IPS DF 4.7 (cell line): ENCODE measurements at regions not wholly inside any gene's neighbourhood (a gene's known extent, or its start where the extent isn't known, plus 50 kb on each side); places are given as distances from the start of the nearest gene placed in this dataset.
"Not testable (repeated sequence)": the region's sequence is repeated elsewhere in the genome, so short reads cannot be mapped to it uniquely, and the experiment has no call there.

Experiments
- DNase-seq: peaks from one replicate; pipeline ENCODE4 v3.0.0-alpha.2; 2013; ENCODE audit warnings: low spot score; ENCODE audit errors: extremely low read depth

DNA sequence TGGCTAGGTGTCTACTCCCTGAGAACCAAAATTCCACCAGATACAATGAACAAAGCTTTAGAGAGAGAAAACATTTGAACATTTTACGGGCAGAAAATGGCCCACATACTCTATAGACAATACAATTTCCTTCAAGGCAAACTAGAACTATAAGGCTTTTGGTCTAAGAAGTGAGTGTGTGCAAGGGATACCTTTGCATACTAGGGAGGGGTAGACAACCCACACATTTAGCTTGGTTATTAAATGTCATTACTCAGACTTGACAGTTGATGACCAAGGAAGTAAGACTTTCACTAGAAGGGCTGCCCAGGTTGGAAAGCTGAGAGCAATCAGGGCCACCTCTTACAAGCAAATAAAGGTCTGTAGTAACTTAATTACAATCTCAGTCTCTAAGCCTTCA is 64.0 kb upstream of the PLEKHM1 start:
- DNase-seq = not testable (repeated sequence)

DNA sequence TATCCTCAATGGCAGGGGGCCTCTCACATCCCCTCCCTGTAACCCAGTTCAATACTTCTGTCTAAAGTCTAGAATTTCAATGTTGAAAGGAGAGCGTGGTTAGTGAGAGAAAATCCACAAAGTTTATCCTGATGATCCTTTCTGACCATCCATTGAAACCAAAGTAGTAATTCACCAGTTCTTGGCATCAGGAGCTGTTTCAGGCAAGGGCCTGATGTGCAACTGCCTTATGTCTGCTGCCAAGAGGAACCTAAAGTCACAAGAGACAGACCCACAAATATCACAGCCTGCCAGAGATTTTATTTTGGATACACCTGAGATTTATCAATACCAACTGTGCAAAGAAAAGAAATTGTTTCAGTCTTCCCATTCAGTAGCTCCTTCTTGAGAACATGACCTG is 68.3 kb upstream of the PLEKHM1 start:
- not testable (repeated sequence) for DNase-seq

DNA sequence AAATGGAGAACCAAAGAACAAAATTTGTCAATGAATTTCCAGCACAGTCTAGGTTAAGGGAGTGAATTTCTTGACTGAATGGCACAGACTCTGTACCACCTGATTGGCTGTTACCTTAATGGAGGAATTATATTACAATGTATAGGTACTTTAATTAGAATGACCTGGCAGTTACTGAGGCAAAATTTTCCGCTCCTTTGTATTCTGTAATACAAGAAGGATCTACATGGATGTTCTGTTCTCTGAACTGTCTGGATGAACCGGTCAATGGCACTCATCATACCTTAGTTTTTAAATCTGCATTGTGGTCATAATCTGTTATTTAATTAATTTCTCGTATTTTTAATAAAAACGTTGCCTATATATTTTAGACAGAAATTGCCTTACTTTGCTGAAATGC is 72.3 kb upstream of the PLEKHM1 start:
- DNase-seq = not testable (repeated sequence)

DNA sequence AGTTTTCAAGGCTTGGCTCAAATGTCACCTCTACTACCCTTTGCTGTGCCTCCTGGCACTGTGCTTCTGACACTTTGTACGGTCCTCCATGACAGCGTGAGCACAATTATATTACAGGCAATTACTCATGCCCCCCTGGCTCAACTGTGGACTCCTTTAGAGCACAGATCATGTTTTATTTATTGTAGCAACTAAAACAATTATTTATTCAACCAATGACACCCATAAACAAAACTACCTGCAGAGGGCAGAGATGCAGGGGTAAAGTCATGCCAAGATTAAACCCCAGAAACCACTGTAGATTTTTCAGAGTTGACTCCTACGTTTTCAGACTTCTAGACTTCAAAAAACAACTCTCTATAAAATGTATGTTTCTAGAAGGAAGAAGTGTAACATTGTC is 72.8 kb upstream of the PLEKHM1 start:
- not testable (repeated sequence) for DNase-seq

DNA sequence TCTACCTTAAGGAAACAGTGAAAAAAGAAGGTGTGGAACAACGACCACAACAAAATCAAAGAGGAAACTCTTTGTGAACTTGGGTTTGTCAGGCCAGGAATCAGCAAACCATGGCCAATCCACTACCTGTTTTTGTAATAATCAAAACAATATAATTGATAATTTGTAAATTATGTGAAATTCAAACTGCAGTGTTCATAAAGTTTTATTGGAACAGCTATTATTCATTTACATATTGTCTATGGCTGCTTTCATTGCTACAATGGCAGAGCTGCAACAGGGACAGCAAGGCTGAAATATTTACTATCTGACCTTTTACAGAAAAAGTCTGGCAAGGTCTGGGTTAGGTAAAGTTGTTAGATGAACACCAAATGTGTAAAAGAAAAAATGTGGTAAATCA is 77.8 kb upstream of the PLEKHM1 start:
- not testable (repeated sequence) for DNase-seq

DNA sequence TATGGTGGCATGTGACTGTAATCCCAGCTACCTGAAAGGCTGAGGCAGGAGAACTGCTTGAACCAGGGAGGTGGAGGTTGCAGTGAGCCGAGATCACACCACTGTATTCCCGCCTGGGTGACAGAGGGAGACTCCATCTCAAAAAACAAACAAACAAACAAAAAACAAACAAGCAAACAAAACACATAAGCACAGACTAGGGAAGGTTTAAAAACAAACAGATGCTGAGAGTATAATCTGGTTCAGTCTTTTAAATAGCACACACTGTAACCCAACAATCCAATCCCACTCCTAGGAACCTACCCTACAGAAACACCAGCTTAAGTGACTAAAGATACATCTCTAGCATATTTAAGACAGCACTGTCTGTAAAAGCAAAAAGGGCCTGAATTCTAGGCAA is 82.8 kb upstream of the PLEKHM1 start:
- DNase-seq = not testable (repeated sequence)

DNA sequence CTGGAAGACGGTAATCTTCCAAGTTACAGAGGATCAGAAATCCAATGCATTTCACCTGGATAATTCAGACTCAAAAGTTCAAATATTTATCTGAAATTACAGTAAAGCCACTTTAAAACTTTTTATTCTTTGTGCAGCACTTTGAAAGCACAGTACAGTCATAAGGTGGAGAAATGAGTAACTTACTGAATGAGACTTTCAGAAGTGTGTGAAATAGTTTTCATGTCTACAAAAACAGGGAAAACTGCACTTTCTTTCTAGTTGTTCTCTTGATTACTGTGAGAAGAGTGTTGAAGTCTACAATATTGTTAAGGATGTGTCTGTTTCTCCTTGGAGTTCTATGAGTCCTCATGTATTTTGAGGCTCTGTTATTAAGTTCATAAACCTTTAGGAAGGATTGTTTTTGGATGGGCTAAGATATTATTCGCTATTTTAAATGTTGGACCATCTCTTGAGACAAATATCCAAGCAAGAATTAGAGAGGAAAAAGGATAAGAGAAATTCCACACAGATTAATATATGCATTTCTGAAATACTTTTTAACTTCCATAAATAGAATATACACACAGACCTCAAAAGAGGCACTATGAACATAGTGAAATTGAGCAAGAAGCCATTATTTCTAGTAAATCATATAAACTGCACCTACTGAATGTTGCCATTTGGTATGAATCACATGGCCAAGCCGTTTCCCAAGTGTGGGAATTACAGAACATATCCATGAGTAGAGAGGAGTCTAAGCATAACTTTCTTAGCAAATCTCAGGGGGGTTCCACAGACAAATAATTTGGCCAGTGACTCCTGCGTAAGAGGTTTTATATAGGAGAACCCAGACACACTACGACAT is 83.6 kb upstream of the PLEKHM1 start:
- DNase-seq = no peak

DNA sequence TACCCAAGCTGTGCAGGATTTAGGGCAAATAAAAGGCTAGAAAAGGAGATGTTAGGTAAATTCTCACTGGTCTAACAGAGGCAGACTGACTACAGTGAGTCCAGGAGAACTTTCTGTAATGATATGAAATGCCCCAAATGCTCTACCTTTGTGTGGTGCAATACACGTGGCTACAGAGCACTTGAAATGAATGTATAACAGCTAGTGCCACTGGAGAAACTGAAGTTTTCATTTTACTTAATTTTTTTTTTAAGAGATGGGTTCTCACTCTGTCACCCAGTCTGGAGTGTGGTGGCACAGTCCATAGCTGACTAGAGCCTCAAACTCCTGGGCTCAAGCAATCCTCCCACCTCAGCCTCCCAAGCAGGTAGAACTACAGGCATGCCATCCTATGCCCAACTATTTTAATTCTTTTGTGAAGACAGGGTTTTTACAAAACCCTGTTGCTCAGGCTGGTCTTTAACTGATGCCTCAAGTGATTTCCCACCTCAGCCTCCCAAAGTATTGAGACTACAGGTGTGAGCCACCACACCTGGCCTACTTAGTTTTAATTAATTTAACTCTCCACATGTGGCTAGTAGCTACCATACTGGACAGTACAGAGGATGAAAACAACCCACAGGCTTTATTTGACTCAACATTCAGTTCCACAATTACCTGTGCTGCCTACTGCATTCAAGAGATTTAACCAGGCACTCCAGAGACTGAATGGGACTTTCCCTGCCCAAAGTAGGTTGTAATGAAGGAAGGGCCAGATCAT is 84.8 kb upstream of the PLEKHM1 start:
- no peak for DNase-seq

DNA sequence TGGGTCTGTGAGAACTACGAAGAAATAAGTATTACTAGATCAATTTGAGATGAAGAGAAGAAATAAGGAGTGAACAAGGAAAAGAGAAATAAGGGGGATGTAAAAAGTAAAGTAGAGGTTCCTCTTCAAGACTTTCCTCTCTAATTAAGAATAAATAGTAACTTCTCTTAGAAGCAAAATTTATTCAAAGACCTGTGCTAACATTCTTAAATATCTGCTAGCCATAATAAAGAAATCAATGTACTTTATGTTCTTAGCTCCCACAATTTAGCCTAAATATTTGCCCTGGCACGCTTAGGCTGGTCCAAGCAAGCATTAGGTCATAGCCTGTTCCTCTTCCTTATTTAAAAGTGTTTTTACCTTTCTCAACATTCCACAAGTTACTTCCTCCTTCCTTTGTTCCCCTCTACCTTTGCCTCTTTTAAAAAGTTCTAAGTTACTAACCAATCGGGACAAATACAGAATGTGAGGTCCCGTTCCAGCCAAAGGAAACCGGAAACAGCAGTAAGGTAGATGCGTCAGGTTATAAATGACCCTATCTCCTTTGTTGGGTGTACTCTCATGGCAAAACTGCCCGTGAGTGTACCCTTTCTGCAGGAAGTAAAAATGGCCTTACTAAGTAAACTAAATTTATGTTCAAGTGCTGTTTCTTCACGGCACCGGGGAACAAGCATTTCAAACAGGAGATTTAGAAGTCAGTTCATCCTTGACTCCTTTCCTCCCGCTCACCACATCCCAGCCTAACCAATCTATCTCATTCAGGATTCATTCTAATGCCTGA is 86.2 kb upstream of the PLEKHM1 start:
- DNase-seq = not testable (repeated sequence)

DNA sequence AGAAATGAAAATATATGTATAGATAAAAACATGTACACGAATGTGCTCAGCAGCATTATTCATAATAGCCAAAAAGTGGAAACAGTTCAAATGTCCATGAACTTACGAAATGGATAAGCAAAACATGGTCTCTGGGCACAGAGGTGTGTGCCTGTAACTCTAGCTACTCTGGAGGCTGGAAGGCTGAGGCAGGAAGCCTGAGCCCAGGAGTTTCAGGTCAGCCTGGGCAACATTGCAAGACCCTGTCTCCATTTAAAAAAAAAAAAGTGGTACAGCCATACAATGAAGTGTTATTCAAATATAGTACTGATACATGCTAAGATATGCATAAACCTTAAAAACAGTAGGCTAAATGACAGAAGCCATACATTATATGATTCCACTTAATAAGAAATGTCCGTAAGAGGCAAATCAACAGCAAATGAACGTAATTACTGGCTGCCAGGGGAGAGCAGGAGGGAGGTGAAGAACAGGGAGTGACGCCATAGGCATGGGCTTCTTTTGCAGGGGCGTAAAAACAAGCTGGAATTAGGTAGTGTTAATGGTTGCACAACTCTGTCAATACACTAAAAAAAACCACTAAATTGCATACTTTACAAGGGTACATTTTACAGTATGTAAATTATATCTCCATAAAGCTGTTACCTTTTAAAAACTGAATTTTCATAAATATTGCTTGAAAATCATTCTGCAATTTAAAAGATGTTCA is 87.2 kb upstream of the PLEKHM1 start:
- DNase-seq = no peak

DNA sequence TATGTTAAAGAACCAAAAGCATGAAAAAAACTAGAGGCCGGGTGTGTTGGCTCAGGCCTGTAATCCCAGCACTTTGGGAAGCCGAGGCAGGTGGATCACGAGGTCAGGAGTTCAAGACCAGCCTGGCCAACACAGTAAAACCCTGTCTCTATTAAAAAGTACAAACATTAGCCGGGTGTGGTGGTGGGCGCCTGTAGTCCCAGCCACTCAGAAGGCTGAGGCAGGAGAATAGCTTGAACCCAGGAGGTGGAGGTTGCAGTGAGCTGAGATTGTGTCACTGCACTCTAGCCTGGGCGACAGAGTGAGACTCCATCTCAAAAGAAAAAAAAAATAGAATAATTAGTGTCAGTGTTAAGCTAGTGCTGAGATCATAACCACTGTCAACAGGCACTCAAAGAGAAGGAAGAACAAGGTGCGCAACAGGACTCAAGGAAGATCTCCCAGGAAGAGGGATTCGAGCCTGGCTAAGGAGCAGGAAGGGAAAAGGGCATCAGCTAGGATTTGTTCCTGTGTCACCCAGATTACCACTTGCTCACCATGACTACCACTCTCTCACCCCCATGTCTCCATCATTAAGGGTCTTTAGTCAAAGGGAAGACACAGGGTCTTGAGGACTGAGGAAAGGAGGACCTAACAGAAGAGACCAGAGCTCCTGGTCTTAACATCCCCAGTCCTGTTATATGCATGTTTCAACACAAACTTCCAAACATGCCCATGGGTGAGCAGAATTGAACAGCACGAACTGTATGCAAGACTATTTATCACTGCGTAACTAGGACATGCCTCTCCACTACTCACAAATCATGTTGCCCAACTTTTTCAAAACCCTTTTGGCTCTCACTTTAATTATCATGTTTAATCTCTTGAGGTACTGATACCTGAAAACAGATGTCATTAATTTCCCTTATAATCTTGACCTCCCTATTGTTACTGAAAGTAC is 88.3 kb upstream of the PLEKHM1 start:
- no peak for DNase-seq

DNA sequence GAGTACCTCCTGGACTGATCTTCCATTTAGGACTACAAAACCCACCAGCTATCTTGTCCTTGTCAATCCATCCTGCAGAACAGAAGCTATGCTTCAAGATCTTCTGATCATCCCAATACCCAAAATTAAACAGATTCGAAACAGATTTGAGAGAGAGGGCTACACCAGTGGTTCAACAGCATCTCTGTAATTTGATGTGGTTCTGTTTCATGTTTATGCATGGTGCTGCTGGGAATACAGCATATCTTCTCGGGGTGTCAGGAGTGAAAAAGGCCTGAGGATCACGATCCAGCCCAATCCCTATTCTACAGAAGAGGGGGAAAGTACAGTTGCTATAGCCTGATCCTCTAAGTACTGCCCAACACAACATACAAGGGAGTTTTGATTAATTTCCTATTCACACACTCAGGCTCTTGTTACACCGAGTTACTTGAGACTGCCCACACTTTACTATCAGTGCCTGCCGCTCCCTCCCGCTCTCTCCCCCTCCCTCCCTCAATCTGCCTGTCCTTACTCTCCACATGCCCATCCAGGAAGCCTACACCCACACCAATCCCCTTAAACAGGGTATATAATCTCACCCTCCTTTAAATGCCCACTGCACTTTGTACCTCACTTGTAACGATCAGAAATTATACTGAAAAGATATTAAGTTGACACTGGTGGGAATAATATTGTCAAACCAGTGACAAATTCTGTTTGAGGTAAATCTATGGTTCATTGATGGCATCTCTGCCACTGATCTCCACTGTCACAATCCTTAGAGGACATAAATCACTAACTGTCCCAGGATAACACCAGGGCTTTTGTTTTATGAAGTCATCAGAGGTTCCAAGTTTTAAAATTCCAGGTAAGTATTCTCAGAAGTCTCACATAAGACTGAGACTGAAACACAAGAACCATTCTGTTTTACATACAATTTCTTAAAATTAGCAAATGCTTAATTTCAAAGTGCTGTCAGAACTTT is 89.3 kb upstream of the PLEKHM1 start:
- no peak for DNase-seq

DNA sequence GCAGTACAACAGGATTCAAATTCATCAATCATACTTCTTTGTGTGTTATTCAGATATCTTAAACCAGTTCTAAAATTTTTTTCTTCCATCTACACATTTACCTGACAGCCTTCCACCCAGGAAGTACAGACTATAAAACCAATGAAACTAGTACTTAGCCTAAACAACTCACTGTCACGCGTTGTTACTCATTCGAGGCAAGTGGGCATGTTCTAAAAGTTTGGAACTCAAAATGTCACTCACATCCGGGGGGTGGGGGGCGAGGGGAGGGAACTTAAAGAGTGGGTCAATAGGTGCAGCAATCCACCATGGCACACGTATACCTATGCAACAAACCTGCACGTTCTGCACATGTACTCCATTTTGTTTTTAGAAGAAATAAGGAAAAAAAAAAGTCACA is 90.4 kb upstream of the PLEKHM1 start:
- no peak for DNase-seq

DNA sequence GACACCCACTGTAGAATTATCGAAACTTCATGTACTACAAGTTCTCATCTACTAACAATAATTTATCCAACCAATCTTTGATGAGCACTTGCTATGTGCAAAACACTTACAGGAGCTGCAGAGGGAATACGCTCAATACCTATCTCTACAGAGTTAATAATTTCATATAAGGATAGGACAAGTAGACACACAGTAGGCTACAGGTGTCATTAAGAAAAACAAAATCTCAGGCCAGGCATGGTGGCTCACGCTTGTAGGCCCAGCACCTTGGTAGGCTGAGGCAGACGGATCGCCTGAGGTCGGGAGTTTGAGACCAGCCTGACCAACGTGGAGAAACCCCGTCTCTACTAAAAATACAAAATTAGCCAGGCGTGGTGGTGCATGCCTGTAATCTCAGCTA is 91.3 kb upstream of the PLEKHM1 start:
- DNase-seq = no peak

DNA sequence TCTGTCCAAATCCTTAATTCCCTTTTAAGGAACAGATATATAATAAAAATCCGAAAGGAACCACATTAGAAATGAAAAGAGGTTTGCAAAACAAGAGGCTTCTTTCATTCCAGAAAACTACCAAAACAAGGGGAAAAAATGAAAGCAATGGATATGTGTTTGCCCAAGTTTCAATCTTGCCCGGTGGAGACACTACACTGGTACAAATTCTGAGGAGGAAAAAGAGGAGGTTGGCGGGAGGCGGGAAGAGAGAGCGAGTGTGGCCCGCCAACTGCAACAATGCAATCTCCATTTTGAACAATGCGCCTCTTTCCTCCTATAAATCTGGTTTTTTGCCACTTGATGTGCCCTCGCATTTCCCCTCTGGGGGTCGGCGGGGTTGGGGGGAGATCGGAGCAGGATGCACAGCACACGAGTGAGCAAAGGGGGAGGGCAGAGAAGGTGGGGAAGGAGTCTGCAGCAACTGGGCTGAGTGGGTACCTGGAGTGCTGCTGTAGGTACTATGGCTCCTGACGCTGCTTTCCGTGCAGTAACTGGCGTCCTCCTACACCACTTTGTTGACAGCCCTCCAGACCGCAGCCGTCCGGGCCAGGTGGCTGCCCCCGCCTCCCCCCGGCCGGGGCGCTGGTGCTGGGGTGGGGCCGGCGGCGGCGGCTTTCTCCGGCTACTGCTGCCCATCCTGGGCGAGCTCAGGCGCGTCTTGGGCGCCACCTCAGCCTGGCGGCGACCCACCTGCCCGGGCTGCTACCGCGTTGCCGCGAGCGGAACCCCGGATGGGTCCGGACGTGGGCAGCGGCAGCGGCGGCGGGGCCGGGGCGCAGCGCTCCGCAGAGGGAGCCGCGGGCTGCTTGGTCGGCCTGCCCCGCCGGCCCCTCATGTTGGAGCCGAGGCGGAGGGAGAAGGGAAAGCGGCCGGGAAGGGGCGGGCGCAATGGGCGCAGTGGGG is 93.8 kb upstream of the PLEKHM1 start:
- no peak for DNase-seq

DNA sequence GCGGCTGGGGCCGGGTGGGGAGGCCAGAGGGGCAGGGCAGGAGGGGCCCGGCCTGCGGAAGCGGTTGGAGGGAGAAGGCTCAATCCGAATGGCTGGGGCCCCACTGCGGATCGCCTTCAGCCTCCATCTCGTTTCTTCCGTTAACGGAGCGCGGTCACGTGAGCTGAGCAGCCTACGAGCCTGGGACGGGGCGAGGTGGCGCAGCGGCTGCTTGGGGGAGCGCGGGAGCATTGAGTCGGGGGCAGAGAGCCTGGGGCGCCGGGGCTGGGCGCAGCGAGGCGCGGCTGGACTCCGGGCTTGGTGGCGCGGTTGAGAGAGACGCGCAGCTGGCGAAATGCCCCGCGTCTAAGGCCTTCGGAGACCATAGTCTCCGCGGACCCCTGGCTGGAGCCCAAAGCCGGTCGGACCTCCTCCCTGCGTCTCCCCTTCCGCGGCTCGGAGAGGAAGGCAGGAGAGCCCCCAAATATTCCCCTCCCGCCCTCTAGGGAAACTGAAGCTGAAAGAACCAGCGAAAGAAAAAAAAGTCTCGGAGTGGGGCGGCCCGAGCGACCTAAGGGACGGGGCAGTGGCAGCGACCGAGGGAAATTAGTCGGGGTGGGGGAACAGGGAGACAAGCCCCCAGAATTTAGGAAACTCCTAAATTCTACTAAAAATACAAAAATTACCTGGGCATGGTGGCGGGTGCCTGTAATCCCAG is 94.7 kb upstream of the PLEKHM1 start:
- DNase-seq = not testable (repeated sequence)
